Endothelial cell of umbilical vein (primary cell): ENCODE measurements at regions not wholly inside any gene's neighbourhood (a gene's known extent, or its start where the extent isn't known, plus 50 kb on each side); places are given as distances from the start of the nearest gene placed in this dataset.

Source experiments
- CTCF ChIP-seq, 2 donors: IDR thresholded peaks; 1 replicate in 1 of 2; 2 replicates in 1 of 2; pipeline ENCODE4 v1.5.1; 2011; ENCODE audit warnings: low read length in 2 of 2, mild to moderate bottlenecking in 2 of 2, moderate library complexity in 2 of 2, control low read depth in 1 of 2, inconsistent platforms in 1 of 2, low read depth in 1 of 2; ENCODE audit not compliant: insufficient read depth in 1 of 2; ENCODE audit errors: extremely low read depth in 1 of 2
- EZH2 ChIP-seq: IDR thresholded peaks from 2 replicates; pipeline ENCODE4 v1.6.1; 2012; ENCODE audit warnings: borderline replicate concordance, low read depth, mild to moderate bottlenecking, moderate library complexity, low read length, inconsistent platforms; ENCODE audit not compliant: severe bottlenecking
- GATA2 ChIP-seq: IDR thresholded peaks from 2 replicates; pipeline ENCODE4 v1.7.0; 2011; ENCODE audit warnings: low read depth, mild to moderate bottlenecking, moderate library complexity, mixed read lengths, low read length; ENCODE audit not compliant: insufficient read length, insufficient read depth
- JUN ChIP-seq: IDR thresholded peaks from 2 replicates; pipeline ENCODE4 v1.6.1; 2011; ENCODE audit warnings: borderline replicate concordance, low read depth; ENCODE audit not compliant: insufficient read length, insufficient read depth
- POLR2A ChIP-seq: IDR thresholded peaks from 2 replicates; pipeline ENCODE4 v1.6.1; 2012; ENCODE audit warnings: low read depth, mild to moderate bottlenecking, control low read depth, low read length
- POLR2AphosphoS5 ChIP-seq: IDR thresholded peaks from 2 replicates; pipeline ENCODE4 v1.6.1; 2012; ENCODE audit warnings: low read depth, mild to moderate bottlenecking, control low read depth, low read length, moderate library complexity; ENCODE audit not compliant: insufficient read depth

GRCh38 chr6:139863346-139863745, 488.9 kb upstream of the CITED2 start:
- TF ChIP-seq CTCF (IDR thresholded peaks at IDR 0.05; ENCODE audit: extremely low read depth in 1 of 2, insufficient read depth in 1 of 2, low read depth in 1 of 2, low read length in 2 of 2), result no peak
- no peak for TF ChIP-seq JUN
- no peak for TF ChIP-seq POLR2AphosphoS5
- TF ChIP-seq POLR2A, result no peak
- TF ChIP-seq EZH2, result no peak
- no peak for TF ChIP-seq GATA2
